Testis (tissue), 2 donors: ENCODE measurements at regions not wholly inside any gene's neighbourhood (a gene's known extent, or its start where the extent isn't known, plus 50 kb on each side); places are given as distances from the start of the nearest gene placed in this dataset.

Source experiments
- DNase-seq: peaks from one replicate; pipeline ENCODE4 v3.0.0-alpha.2; 2019
- H3K27ac ChIP-seq, 2 donors: fragments of 200-600 bp; sonication (generic); one replicate each; pipeline ENCODE4 v1.5.1; 2019
- H3K27me3 ChIP-seq: fragments of 200-600 bp; sonication (generic); one replicate; pipeline ENCODE4 v1.5.1; 2019
- H3K36me3 ChIP-seq: fragments of 200-600 bp; sonication (generic); one replicate; pipeline ENCODE4 v1.5.1; 2017; ENCODE audit warnings: low read depth; ENCODE audit errors: missing control alignments
- H3K4me1 ChIP-seq: fragments of 200-600 bp; sonication (generic); one replicate; pipeline ENCODE4 v1.5.1; 2019
- H3K4me3 ChIP-seq, 2 donors: fragments of 200-600 bp; sonication (generic); one replicate each; pipeline ENCODE4 v1.5.1; 2017 to 2019
- H3K9me3 ChIP-seq: fragments of 200-600 bp; sonication (generic); one replicate; pipeline ENCODE4 v1.5.1; 2017
- POLR2A ChIP-seq: fragments of 450-650 bp; IDR thresholded peaks from one replicate; pipeline ENCODE4 v1.6.1; 2017; ENCODE audit warnings: antibody characterized with exemption, mild to moderate bottlenecking, moderate library complexity
- WGBS, 2 donors: methylation state at CpG; one replicate each; pipeline ENCODE4 v1.1.5; 2018; 5-methylcytosine and 5-hydroxymethylcytosine counted together
- intact Hi-C: fragments of 100-400 bp; cut with DNase I; formaldehyde crosslinking; loops from one replicate; pipeline ENCODE4 v1.15.1; 2023; ENCODE audit warnings: low total_unique reads
- TF ChIP-seq, protein P1 (sequence below), 3 experiments: fragments of 450-650 bp in 2 of 3; fragments of 200-600 bp in 1 of 3; sonication (generic) in 1 of 3; IDR thresholded peaks; one replicate each; pipeline ENCODE4 v1.5.1; 2016 to 2019; ENCODE audit warnings: antibody characterized with exemption in 3 of 3, mild to moderate bottlenecking in 2 of 3, moderate library complexity in 1 of 3

DNA sequence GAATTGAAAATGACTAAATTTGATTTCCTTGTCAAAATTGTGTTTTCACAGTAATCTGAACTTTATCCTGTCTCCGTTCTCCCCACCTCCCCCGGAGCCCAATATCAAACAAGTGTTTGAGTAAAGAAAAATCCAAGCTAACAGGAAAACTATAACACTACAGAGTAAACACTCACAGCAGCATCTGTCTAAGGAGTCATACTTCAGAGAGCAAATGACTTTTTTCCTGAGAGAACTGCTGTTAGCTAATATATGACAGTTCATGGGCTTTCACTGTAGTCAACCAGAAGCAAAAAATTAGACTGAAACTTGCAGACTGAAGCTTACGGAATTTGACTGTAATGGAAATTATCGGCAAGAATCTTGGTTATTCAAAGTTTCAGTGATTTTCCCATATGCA is 321.7 kb downstream of the ANKRD50 start:
- Histone ChIP-seq H3K4me1 (no peaks in the 10 kb centered on the region), H3K27me3 (no peaks in the 10 kb centered on the region), H3K36me3 (no peaks in the 10 kb centered on the region), H3K4me3 (no peak overlapping the region), H3K27ac (no peak overlapping the region), H3K9me3 (no peaks in the 10 kb centered on the region)
- 74 to 75% methylated on average over 4 of the region's 4 CpGs for WGBS, 2 donors
- TF ChIP-seq POLR2A = no peak
- TF ChIP-seq, protein P1, sequence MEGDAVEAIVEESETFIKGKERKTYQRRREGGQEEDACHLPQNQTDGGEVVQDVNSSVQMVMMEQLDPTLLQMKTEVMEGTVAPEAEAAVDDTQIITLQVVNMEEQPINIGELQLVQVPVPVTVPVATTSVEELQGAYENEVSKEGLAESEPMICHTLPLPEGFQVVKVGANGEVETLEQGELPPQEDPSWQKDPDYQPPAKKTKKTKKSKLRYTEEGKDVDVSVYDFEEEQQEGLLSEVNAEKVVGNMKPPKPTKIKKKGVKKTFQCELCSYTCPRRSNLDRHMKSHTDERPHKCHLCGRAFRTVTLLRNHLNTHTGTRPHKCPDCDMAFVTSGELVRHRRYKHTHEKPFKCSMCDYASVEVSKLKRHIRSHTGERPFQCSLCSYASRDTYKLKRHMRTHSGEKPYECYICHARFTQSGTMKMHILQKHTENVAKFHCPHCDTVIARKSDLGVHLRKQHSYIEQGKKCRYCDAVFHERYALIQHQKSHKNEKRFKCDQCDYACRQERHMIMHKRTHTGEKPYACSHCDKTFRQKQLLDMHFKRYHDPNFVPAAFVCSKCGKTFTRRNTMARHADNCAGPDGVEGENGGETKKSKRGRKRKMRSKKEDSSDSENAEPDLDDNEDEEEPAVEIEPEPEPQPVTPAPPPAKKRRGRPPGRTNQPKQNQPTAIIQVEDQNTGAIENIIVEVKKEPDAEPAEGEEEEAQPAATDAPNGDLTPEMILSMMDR (IDR thresholded peaks at IDR 0.05) = no peak
- DNase-seq = no peak
- intact Hi-C loops = no loop called here

DNA sequence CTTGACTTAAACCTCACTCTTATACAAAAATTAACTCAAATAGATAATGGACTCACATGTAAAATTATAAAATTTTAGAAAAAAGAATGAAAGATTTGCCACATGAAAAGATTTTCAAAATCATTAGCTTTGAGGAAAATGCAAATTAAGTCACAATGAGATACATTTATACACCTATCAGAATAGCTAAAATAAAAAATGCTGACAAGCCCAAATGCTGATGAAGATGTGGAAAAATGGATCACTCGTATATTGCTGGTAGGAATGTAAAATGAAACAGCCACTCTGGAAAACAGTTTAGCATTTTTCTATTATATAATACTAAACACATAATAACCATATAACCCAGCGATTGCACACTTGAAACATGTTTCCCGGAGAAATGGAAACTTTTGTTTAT is 316.2 kb downstream of the ANKRD50 start:
- H3K4me3 ChIP-seq = no peak overlapping the region
- no peaks in the 10 kb centered on the region for H3K27me3 ChIP-seq
- H3K27ac ChIP-seq = no peak overlapping the region
- H3K4me1 ChIP-seq = no peaks in the 10 kb centered on the region
- DNase-seq = no peak
- TF ChIP-seq, protein P1 (IDR thresholded peaks at IDR 0.05) = no peak
- TF ChIP-seq POLR2A = no peak
- WGBS, 2 donors = 89 to 94% methylated on average over 3 of the region's 3 CpGs
- H3K9me3 ChIP-seq = no peaks in the 10 kb centered on the region
- intact Hi-C loops = no loop called here
- H3K36me3 ChIP-seq = no peaks in the 10 kb centered on the region

DNA sequence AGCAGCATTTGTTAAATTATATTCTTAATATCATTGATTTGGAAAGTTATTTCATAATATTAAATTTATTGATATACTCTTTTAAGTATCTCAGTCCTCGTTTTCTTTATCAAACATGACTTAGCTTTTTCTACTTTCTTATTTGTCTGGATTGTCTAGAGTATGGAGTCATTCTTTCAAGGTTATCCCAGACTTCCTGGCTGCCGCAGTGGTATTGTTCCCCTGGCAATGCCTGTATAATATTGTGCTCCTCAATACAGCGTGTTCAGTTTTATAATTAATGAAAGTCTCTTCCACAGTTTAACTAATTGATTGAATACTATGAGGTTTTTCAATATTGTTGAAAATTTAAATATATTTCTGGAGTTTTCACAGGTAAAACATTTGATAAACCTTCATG is 310.9 kb downstream of the ANKRD50 start:
- intact Hi-C loops = no loop called here
- TF ChIP-seq POLR2A = no peak
- TF ChIP-seq, protein P1 (IDR thresholded peaks at IDR 0.05) = no peak
- H3K9me3 ChIP-seq = no peaks in the 10 kb centered on the region
- no peak overlapping the region for H3K4me3 ChIP-seq
- no peaks in the 10 kb centered on the region for H3K27me3 ChIP-seq
- no peaks in the 10 kb centered on the region for H3K36me3 ChIP-seq
- H3K27ac ChIP-seq = no peak overlapping the region
- no peaks in the 10 kb centered on the region for H3K4me1 ChIP-seq
- DNase-seq = no peak
- WGBS, 2 donors = 52 to 67% methylated on average over 3 of the region's 3 CpGs

DNA sequence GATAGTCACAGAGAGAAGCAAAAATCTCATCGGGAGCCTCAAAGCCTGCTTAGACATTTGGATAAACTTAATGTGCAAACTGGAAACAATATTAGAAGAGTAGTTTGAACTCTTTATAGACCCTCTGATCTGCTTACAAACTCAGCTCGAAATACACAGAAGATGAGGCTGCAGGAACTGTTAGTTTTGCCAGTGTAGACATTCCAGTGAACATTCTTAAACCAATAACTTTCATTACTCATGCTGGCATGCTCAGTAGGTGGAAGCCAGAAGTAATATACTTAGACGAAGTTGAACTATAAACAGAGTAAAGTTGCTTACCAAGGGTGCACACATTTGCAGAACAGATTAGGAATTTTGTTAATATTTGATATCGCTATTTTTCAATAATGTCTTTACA is 303.5 kb downstream of the ANKRD50 start:
- no peaks in the 10 kb centered on the region for H3K27me3 ChIP-seq
- TF ChIP-seq, protein P1 (IDR thresholded peaks at IDR 0.05) = no peak
- TF ChIP-seq POLR2A = no peak
- intact Hi-C loops = no loop called here
- H3K36me3 ChIP-seq = no peaks in the 10 kb centered on the region
- no peak overlapping the region for H3K4me3 ChIP-seq
- H3K4me1 ChIP-seq = no peaks in the 10 kb centered on the region
- no peak for DNase-seq
- H3K9me3 ChIP-seq = no peaks in the 10 kb centered on the region
- H3K27ac ChIP-seq = no peak overlapping the region
- WGBS, 2 donors = 81 to 89% methylated on average over 4 of the region's 4 CpGs

DNA sequence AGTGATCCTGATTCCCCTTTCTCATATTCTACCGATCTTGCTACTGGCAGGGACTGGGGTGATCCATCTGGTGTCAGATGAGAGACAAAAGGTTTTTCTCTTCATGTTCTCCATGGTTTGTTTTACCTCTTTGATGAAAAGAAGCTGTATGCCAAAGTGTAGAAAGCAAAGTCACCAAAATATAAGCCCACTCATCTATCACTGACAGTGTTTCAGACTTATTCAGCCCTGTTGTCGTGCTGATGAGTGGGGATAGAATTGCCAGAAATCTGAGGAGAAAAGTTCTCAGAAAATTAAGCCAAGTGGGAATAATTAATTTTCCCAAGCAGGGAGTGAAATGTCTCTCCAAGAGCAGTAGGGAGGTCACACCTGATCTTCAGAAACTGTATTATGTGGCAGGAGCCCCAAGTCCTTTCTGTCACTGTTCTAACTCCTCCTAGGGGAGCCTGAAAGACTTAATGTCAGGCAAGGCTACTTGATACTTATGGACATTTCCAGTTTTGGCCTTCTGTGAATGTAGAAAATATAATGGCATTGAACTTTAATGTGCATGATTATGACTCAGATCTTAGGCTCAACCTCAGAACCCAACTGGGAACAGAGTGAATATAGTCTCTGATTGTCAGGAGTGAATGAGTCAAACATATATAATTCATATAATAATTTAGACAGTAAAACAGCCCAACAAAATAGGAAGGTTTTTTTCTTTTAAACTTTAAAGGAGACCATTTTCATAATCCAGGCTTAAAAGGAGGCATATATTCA is 298.1 kb downstream of the ANKRD50 start:
- no peak for DNase-seq
- 75% methylated on average over 2 of the region's 2 CpGs for WGBS, 2 donors
- intact Hi-C loops = no loop called here
- Histone ChIP-seq H3K27ac (no peak overlapping the region), H3K4me1 (no peaks in the 10 kb centered on the region), H3K36me3 (no peaks in the 10 kb centered on the region), H3K9me3 (no peaks in the 10 kb centered on the region), H3K4me3 (no peak overlapping the region), H3K27me3 (no peaks in the 10 kb centered on the region)
- TF ChIP-seq, protein P1 (IDR thresholded peaks at IDR 0.05) = no peak
- no peak for TF ChIP-seq POLR2A
